SH-SY5Y (cell line): ENCODE measurements at regions not wholly inside any gene's neighbourhood (a gene's known extent, or its start where the extent isn't known, plus 50 kb on each side); places are given as distances from the start of the nearest gene placed in this dataset.

Experiments used
- GATA2 ChIP-seq: IDR thresholded peaks from 2 replicates; pipeline ENCODE4 v1.6.1; 2011; ENCODE audit warnings: mild to moderate bottlenecking, low read depth, low read length
- GATA3 ChIP-seq: IDR thresholded peaks from 2 replicates; pipeline ENCODE4 v1.6.1; 2011; ENCODE audit warnings: low read depth, mild to moderate bottlenecking, low read length, moderate library complexity

DNA sequence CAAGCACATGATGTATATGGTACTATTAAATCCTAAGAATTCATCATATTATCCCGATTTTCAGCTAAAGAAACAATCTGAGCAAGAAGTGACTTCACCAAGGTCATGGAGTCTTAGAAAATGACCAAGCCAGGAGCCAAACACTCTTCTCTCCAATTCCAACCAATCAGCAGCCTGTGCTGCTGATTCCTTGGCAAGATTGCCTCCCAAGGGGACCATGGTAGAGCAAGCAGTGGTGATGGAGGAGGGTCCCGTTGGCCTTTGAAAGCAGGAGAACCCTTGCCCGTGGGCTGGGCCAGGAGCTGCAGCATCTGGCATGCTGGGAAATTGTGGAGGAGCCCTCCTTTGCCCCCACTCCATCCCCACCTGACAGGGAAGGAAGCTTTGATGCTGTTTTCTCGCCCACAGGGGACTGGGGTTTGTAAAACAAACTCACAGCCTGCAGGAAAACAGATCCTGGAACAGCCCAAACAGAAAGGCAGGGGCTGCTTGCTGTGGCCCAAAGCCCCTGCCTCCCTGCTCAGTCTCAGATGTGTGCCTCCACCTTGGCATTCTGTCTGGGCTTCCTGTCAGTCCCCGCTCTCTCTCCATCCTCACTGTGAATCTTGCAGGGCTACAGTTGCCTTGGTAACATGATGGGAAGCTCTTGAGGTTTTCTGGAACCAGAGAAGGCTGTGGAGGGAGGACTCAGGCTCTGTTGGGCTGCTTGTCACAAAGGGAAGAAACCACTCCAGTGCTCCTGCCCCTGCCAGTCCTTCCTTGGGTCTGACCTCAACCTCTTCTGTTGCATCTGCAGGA lies 70.8 kb upstream of the HSPA9 start:
- TF ChIP-seq GATA2 (no peak), GATA3 (no peak)

DNA sequence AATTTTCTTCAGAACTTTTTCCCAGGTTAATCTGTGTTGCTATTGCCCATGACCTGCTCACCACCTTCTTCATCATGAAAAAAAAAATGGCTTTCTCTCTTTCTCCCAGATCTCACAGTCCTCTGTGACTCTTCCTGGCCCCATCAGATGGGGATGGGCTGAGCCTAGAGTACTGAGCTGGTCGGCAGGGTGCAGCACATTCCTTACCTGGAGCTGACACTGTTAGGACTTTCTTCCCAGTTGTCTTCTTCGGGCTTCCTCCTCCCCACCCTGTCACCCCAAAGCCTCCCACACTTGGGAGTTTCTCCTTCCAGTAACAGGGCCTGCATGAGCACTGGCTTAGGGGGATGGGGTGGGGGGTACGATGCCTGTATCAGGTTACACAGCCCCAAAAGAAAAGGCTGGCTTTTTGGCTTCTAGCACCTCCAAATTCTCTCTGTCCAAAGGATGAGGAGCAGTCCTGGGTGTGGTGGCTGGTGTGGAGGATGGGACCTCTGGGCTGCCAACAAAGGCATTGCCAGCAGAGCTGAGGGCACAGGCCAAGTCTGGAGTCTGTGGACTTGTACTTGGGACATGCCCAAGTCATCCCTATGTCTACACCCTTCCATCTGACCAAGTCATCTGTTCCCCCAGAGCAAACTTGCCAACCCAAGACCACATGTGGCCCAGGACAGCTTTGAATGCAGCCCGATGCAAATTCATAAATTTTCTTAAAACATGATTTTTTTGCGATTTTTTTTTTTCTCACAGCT lies 68.0 kb upstream of the HSPA9 start:
- TF ChIP-seq GATA3 (no peak), GATA2 (no peak)

- TF ChIP-seq GATA2 (peak; percentile 74), GATA3 (no peak)
These were observed 66.5 kb upstream of the HSPA9 start for GRCh38 chr5:138641547-138642298.

DNA sequence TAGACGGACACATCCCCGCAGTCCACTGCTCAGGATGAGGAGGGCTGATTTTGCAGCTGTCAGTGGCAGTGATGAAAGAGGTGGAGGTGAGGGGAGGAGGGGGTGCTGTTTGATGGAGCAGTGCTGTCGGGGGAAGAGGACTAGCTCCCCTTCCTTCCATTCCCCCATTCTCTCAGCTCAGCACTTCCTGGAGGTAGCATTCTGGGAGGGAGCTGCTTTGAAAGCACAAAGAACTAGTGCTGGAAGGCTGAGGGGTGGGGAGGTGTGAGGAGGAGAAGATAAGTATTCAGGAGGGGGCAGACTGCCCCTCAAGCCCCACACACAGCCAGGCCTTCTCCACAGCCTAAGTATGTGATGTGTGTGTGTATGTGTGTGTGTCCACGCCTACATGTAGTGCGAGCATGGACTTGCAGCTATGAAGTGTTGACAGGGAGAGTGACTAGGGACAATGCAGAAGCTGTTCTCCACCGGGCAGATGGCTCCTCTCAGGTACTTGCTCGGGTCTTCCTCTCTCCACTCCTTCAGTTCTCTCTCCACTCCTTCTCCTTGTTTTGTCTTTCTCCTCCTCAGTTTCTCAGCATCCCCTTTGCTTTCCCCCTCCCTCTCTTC lies 65.5 kb upstream of the HSPA9 start:
- no peak for TF ChIP-seq GATA2
- TF ChIP-seq GATA3: no peak

DNA sequence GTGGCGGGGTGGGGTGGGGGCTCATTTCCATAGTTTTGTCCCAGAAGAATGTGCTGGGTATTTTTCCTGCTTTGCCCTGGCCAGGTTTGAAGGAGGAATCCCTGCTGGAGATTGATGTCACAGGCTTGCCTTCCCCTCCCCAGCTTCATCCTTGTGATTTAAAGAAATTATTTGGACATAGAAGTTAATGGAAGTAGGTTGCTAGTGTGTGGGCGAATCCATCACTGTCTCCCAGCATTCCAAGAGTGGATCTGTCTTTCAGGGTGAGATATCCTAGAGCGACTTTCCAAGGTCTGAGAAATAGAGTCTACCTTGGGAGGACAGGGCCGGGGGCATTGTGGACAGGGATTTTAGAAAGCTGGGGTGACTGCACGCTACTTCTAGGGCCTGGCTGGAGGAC lies 64.9 kb upstream of the HSPA9 start:
- no peak for TF ChIP-seq GATA2
- TF ChIP-seq GATA3: no peak

- no peak for TF ChIP-seq GATA3
- TF ChIP-seq GATA2: no peak
These were observed 64.1 kb upstream of the HSPA9 start for GRCh38 chr5:138639326-138639725.

GRCh38 chr5:138637256-138637655 lies 62.1 kb upstream of the HSPA9 start:
- TF ChIP-seq GATA2: no peak
- no peak for TF ChIP-seq GATA3

GRCh38 chr5:138636398-138636944 lies 61.3 kb upstream of the HSPA9 start:
- TF ChIP-seq GATA2: no peak
- TF ChIP-seq GATA3: no peak

GRCh38 chr5:138635708-138636107 lies 60.5 kb upstream of the HSPA9 start:
- no peak for TF ChIP-seq GATA3
- TF ChIP-seq GATA2: no peak

- TF ChIP-seq GATA2: no peak
- no peak for TF ChIP-seq GATA3
These were observed 60.1 kb upstream of the HSPA9 start for GRCh38 chr5:138635265-138635664.

DNA sequence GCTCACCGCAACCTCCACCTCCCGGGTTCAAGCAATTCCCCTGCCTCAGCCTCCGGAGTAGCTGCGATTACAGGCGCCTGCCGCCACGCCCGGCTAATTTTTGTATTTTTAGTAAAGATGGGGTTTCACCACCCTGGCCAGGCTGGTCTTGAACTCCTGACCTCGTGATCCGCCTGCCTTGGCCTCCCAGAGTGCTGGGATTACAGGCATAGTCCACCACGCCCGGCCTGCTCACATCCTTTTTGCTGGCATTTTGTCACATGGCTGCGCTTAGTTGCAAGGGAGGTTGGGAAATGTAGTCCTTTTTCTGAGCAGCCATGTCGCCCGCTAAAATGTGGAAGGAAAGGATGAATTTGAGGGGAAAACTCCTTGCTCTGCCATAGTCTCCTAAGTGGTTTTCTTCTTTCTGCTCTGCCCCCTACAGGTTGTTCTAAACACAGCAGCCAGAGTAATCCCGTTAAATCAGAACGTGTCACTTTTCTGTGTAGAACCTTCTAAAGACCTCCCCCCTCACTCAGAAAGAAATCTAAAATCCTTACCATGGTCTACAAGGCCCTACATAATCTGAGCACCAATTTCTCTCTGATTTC lies 57.8 kb upstream of the HSPA9 start:
- no peak for TF ChIP-seq GATA2
- TF ChIP-seq GATA3: no peak

DNA sequence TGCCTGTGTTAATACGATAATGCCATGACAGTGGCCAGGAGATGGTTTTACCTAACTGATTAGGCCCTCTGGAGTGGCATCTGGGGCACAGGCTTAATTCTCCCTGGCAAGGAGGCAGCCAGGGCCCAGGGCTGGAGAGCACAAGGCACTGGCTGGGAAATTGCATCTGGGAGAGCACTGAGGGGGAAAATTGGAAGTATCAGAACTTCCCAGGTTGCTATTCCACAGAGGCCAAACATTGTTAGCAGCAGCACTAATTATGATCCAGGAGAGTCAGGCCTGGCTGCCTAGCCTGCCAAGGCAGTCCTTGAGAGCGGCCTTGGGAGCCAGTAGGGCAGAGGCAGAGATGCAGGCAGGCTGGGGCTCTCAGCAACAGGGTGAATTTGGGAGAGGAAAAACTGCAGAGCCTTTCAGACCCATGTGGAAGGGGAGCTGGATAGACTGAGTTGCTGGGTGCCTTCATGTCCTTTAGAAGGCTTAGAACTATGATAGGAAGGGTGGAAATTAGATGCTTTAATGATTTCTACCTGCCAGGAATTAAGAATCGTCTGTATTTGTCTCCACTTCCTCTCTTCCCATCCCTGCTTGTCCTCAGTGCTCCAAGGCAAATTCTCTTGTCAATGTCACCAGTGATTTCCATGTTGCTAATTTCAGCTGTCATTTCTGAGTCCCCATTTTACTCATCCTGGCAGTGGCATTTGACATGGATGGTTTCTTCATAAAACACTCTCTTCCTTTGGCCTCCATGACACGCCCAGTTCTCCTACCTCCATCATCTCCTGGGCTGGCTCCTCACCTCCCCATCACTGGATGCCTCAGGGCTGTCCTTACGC lies 56.1 kb upstream of the HSPA9 start:
- TF ChIP-seq GATA3: no peak
- TF ChIP-seq GATA2: no peak
